Sigmoid colon (tissue), 4 donors: ENCODE measurements at regions not wholly inside any gene's neighbourhood (a gene's known extent, or its start where the extent isn't known, plus 50 kb on each side); places are given as distances from the start of the nearest gene placed in this dataset.

ENCODE experiments used
- CTCF ChIP-seq, 4 experiments: fragments of 450-650 bp in 3 of 4; fragments of 200-600 bp in 1 of 4; IDR thresholded peaks; one replicate each; pipeline ENCODE4 v1.5.1; 2016 to 2019; ENCODE audit warnings: antibody characterized with exemption in 4 of 4, mild to moderate bottlenecking in 3 of 4, moderate library complexity in 2 of 4
- EP300 ChIP-seq, 4 donors: sonication (generic); formaldehyde crosslinking; IDR thresholded peaks; one replicate each; pipeline ENCODE4 v1.6.1; 2017; ENCODE audit warnings: antibody characterized with exemption in 4 of 4
- POLR2A ChIP-seq, 2 donors: fragments of 450-650 bp; IDR thresholded peaks; one replicate each; pipeline ENCODE4 v1.6.1; 2016; ENCODE audit warnings: antibody characterized with exemption in 2 of 2, mild to moderate bottlenecking in 2 of 2, moderate library complexity in 2 of 2

- TF ChIP-seq EP300 (IDR thresholded peaks at IDR 0.05): no peak
- TF ChIP-seq CTCF (IDR thresholded peaks at IDR 0.05): no peak
- no peak for TF ChIP-seq POLR2A (IDR thresholded peaks at IDR 0.05)
Observed at GRCh38 chr16:31678649-31679325, 151.1 kb downstream of the AHSP start.
